GM04503 (cell line): ENCODE measurements at regions not wholly inside any gene's neighbourhood (a gene's known extent, or its start where the extent isn't known, plus 50 kb on each side); places are given as distances from the start of the nearest gene placed in this dataset.
A peak's percentile ranks its signal among the peaks of the same experiment; 100 is the strongest.
"Not testable (repeated sequence)": the region's sequence is repeated elsewhere in the genome, so short reads cannot be mapped to it uniquely, and the experiment has no call there.

Experiments used
- DNase-seq: peaks from one replicate; pipeline ENCODE4 v3.0.0-alpha.2; 2012; ENCODE audit warnings: low read depth

DNA sequence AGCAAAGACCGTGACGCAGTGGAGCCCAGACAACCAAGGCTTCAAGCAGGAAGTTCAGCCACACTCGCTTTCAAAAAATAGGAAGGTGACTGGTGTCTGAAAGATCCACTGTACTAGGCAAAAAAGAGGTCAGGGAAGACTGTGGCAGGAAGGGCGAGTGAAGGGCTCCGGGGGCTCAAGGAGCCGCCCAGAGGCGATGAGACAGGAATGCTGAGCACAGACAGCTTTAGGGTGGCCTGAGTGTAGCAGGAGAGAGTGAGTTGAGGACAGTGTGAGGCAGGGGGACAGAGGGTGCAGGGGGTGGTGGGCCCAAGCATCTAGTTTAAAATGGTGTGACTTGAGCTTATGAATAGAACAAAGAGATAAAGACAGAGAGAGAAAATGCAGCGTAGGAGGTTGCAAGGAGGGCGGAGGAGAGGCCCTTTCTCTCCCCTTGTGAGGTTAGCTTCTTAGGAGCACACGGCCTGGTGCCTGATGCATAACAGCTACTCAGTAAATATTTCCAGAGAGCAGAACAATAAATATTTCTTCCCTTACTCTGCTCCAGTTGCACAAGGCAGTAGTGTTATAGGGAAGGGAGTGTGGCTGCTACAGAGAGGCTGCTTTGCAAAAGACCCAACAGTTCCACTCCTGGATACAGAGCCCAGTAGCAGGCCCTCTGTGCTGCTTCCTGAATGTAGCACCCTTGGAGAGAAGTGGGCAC lies 789.7 kb upstream of the RAB6C start:
- no peak for DNase-seq

DNA sequence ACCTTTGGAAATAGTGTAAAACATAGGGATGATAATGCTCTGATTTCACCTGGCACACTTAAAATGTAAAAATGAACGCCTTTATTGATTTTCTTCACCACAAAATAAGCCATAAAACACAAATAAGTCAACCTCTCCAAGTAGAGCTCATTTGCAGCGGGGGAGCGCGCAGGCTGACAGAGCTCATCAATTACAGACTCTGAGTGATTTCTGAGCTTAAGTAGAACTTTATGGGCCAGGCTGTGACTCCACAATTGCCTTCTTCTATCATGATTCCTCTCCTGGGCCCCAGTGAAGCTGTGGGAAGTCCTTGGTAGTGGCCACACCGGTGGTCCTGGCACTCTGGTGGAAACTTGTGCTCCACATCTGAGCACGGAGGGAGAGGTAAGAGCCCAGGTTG lies 789.0 kb upstream of the RAB6C start:
- DNase-seq = no peak

DNA sequence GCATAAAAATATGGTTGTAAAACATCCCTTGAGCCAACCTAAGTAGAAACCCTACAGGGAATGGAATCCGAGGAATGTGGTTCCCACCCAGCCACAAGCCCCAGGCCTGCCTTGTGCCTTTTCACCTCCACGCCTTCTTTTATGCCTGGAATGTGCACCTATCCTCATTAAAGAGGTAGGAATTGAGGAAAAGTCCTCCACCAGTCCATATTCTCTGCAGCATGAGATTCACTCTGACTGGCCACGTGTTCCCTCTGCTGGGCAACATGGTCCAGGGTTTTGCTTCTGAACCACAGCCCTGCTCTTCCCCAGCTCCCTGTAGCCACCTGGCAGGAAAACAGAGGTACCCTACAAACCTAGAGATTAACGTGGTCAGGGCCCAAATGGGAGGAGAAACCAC lies 787.9 kb upstream of the RAB6C start:
- DNase-seq = no peak

DNA sequence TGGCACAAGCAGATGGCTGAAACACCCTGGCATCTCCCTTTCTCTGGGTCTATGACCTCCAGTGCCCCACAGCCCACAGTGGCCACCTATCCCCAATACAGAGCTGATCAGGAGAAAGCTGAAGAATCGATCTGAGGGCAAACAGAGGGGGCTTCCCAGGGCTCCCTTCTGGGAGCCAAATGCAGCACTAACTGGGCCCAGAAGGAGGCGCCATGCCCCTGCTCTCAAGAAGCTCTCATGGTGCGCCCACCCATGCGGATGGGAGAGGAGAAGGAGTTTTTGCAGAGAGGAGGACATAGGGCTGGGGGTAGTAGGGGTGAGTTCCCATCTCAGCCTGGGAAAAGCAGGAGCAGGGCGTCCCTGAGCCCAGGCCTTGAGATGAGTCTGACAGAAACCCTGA lies 787.3 kb upstream of the RAB6C start:
- DNase-seq = no peak

- DNase-seq = no peak
Observed at GRCh38 chr2:129192841-129193253, 786.6 kb upstream of the RAB6C start.

DNA sequence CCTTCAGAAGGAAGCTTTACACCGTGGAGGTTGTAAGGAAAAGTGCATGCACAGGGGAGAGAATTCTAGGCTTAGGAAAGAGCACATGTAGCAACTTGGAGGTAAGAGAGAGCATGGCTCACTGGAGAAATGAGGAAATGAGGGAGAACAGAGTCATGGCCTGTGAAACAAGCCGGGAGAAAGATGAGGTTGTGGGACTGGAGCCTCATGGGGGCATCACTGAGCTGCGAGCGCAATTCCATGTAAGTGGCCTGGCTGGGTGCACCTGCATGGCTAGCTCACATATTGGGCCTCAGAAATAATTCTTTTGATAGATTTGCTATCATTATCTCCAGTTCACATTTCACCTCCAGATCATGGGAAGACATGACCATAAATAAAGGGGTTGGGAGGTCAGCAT lies 785.5 kb upstream of the RAB6C start:
- DNase-seq = no peak

DNA sequence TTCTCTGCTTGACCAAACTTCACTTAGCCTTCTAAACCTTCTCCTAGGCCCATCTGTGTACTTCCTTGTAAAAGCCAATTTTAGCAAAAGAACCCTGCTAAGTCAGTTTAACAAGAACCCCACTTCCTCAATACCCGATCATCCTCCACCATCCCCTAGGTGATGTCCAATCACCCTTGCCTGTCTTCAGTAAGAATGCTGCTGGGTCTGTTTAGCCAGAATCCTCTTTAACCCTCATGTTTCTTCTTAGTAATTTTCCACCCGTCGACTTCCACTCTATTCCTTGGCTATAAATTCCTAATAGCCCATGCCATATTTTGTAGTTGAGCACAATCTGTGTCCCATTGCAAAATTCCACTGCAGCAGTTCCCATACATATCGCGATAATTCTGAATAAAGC lies 780.0 kb upstream of the RAB6C start:
- no peak for DNase-seq

DNA sequence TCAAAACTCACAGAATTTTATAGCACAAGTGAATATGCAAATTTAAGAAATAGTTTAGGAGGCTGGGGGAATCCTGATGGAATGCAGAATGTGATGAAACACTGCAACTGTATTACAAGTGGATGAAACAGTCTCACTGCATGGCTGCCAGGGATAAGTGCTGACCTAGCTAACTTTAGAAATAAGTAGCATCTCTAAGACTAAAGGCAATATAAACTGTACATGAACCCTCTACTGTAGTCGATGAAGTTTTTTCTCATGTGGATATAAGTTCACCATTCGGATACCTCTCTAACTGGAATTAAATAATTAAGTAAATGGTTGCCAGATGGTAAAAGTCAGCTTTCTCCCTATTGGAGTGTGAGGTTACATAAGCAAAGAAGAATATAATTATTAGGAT lies 777.8 kb upstream of the RAB6C start:
- no peak for DNase-seq

DNA sequence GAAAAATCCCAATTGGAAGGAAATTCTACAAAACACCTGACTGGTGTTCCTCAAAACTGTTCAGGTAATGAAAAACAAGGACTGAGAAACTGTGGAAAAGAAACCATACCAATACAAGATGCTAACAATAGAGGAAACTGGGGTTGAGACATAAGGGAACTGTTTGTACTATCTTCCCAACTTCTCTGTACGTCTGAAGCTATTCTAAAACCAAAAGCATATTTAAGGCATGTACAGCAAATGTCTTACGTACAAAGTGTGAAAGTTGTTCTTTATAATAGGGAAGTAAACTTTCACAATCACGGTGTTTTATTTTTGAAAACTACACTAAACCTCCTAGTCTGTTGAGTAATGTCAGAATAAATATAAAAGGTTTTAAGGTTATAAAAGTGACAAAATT lies 776.1 kb upstream of the RAB6C start:
- DNase-seq = no peak

- not testable (repeated sequence) for DNase-seq
Observed at GRCh38 chr2:129204581-129204980, 774.9 kb upstream of the RAB6C start.

GRCh38 chr2:129205176-129205575 lies 774.3 kb upstream of the RAB6C start:
- DNase-seq = no peak

GRCh38 chr2:129205766-129206165 lies 773.7 kb upstream of the RAB6C start:
- DNase-seq = no peak

DNA sequence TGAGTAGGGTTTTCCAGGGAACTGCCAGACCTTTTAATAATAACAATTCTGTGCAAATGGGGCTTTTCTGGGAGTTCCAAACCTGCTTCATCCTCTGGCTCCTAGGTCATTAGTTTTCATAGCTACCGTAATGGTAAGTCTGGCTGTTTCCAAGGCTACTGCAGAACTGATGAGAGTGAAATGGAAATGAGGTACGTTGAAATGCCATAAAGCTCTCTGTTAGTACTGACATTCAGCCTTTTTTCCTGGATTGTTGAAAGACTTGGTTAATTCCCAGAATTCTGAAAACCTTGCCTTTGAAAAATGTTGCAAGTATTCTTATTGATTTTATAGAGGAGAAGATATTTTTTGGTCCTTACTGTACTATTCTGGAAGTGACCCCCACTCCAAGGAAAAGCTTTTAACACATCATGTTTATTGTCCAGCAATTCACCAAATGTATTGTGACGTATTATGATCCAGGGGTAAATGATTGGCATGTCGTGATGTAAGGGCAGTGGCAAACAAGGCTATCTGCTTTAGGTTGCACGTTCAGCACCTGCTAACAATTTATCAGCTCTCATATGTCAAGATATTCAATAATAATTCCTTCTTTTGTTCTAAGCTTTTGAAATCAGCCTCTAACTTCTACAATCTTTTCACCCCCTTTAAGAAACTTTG lies 767.0 kb upstream of the RAB6C start:
- DNase-seq = no peak

- no peak for DNase-seq
Observed at GRCh38 chr2:129224022-129224421, 755.4 kb upstream of the RAB6C start.

- no peak for DNase-seq
Observed at GRCh38 chr2:129224486-129224885, 755.0 kb upstream of the RAB6C start.

- DNase-seq = no peak
Observed at GRCh38 chr2:129229196-129229595, 750.3 kb upstream of the RAB6C start.

GRCh38 chr2:129229830-129230441 lies 749.5 kb upstream of the RAB6C start:
- DNase-seq = no peak

DNA sequence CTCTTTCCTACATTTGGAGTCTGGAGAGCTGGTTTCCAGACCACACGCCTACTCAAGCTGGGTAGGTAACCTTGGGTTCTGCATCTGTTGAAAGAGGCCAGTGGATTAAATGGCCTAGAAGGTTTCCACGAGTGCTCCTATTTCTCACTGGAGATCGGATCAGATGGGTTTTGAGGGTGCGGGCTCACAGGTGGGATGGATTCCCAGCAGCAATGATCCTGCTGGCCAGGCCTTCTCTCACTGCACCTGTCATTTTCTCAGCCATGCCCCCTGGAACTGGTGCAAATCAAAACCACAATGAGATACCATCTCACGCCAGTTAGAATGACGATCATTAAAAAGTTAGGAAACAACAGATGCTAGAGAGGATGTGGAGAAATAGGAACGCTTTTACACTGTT lies 747.5 kb upstream of the RAB6C start:
- no peak for DNase-seq

- no peak for DNase-seq
Observed at GRCh38 chr2:129233166-129233565, 746.3 kb upstream of the RAB6C start.

DNA sequence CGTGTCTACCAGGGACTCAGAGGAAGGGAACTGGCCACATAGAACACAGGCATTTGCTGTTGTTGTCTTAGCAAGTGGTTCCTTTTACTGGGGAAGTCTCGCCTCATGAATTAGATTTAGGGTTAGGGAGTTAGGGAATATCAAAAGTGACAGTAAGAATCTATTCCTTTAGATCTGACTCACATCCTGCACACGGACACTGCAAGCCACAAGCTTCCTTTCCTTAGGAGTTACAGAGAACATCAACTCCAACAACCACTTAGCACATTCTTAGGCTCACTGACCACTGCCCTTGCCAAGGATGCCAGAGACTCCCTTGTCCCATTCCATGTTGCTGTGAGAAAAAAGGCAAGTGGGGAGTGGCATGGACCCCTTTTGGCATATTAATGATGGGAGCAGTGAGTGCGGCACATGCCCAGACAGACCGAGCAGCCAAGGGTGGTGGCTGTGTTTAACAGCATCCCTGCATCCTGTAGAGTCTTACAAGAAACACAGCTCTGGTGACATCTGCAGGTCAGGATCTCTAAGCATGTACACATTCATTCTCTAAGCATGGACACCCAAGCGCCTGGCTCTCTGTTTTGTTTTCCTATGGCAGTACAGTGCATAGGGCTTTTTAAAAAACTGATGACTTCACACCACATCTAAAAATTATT lies 745.6 kb upstream of the RAB6C start:
- no peak for DNase-seq

DNA sequence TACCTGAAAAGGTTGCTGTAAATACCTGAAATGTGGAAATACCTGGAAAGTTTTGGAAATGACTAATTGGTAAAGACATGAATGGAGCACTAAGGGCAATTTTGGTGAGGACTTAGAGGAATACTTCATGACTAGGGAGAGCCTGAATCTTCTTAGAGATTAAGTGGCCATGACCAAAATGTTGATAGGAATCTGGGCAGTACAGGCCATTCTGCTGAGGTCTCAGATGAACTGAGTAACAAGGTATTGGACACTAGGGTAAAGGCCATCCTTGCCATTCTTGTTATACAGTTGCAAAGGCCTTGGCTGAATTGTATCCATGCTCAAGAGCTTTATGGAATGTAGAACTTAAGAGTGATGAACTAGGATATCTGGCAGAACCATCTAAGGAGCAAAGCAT lies 742.9 kb upstream of the RAB6C start:
- DNase-seq = no peak

DNA sequence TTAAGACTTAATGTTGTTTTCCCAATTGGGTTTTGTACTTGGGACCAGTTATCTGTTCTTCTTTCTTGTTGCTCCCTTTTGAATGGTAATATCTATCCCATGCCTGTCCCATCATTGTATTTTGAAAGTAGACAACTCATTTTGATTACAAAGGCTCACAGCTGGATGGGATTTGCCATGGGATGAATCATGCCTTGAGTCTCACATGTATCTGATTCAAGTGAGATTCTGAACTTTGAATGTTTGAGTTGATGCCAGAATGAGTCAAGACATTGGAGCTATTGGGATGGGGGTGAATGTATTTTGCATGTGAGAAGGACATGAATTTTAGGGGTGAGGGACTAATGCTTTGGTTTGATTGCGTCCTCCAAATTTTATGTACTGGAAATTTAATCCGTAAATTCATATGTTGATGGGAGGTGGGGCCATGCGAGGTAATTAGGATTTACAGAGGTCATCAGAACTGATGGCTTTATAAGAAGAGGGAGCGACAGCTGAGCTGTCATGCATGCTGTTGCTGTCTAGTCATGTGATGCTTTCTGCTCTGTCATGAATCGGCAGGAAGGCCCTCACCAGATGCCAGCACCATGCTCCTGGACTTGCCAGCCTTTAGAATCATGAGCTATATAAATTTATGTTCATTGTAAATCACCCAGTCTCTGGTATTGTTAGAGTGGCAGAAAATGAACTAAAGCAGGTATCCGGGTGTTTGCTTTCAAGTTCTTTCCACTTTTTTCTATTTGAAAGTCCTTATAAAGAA lies 741.3 kb upstream of the RAB6C start:
- DNase-seq = peak; percentile 1
